T47D (cell line): ENCODE measurements at regions not wholly inside any gene's neighbourhood (a gene's known extent, or its start where the extent isn't known, plus 50 kb on each side); places are given as distances from the start of the nearest gene placed in this dataset.

ENCODE experiments used
- DNase-seq, 2 experiments: peaks; one replicate each; pipeline versions ENCODE4 v3.0.0 to v3.0.0-alpha.2; 2011 to 2012; ENCODE audit warnings: low read depth in 1 of 2, low spot score in 1 of 2
- JUND ChIP-seq: IDR thresholded peaks from 2 replicates; pipeline ENCODE4 v1.6.1; 2012; ENCODE audit warnings: low read depth
- in situ Hi-C: cut with HindIII; loops from 2 replicates; pipeline ENCODE4 v1.10.0; 2016; ENCODE audit warnings: low sequenced_read_pairs, low pct_unique_long_range_greater_than_20kb

- no peak for DNase-seq
- in situ Hi-C loops: no loop called here
- TF ChIP-seq JUND: no peak
Measured at GRCh38 chr14:94690896-94691659, 78.8 kb downstream of the GSC start.

GRCh38 chr14:94690486-94690885 lies 78.3 kb downstream of the SERPINA3 start:
- TF ChIP-seq JUND: no peak
- in situ Hi-C loops: no loop called here
- DNase-seq: no peak

DNA sequence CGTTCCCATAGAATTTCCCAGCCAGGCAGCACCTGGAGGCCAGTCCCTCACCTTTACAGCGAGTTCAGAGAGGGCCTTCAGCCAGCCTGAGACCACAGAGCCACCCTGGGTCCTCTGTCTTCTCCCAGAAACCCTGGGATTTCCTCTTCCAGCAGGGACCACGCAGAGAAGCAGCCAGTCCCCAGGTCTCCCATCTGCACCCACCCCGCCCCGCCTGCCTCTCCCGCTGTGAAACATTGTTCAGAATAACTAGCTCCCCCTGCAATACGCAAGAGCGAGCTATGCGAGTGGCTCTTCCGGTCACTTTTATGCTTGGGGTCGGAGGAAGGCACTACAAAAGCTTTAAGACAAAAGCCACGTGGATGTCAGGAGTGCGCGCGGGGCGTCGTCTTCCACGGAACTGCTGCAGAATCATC lies 77.8 kb downstream of the SERPINA3 start:
- in situ Hi-C loops: no loop called here
- no peak for DNase-seq
- no peak for TF ChIP-seq JUND

GRCh38 chr14:94689218-94689984 lies 77.2 kb downstream of the SERPINA3 start:
- peak; percentile 65 to 85 for DNase-seq
- in situ Hi-C loops: no loop called here
- no peak for TF ChIP-seq JUND

DNA sequence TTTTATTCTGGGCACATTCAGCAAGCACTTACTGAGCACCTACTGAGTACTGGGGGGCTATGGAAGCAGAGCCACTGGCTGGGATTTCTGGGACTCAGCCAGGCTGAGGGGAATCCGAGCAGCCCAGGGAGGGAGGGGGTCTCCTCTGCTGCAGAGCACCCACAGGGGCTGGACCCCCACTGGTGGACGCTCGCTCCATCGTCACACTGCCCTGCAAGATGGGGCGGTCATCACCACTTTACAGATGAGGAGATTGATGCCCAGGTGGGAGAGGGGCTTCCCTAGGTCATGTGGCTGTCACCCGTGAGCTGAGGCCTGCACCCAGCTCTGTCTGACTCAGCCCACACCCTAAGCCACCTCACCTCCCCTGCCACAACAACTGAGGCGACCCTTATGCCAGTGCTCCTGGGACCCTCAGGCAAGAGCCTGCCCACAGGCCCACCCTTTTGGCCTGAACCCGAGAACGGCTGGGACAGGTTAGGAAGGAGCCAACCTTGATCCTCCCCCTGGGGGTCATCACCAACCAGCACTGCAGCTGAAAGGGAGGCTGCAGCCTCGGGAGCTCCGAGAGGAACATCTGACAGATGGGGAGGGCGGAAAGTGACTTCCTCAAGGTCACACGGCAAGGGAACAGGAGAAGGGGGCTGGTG lies 74.4 kb downstream of the SERPINA3 start:
- in situ Hi-C loops: no loop called here
- no peak for TF ChIP-seq JUND

GRCh38 chr14:94685681-94686485 lies 73.7 kb downstream of the SERPINA3 start:
- no peak for DNase-seq
- TF ChIP-seq JUND: no peak
- in situ Hi-C loops: no loop called here

More for the DNA sequence above, 74.4 kb downstream of the SERPINA3 start:
- DNase-seq: no peak

- no peak for DNase-seq
- no peak for TF ChIP-seq JUND
- in situ Hi-C loops: no loop called here
Measured at GRCh38 chr14:94685166-94685581, 73.0 kb downstream of the SERPINA3 start.

GRCh38 chr14:94682736-94683135 lies 70.5 kb downstream of the SERPINA3 start:
- DNase-seq: no peak
- TF ChIP-seq JUND: no peak
- in situ Hi-C loops: no loop called here

GRCh38 chr14:94682061-94682516 lies 69.9 kb downstream of the SERPINA3 start:
- in situ Hi-C loops: no loop called here
- no peak for TF ChIP-seq JUND
- no peak for DNase-seq

DNA sequence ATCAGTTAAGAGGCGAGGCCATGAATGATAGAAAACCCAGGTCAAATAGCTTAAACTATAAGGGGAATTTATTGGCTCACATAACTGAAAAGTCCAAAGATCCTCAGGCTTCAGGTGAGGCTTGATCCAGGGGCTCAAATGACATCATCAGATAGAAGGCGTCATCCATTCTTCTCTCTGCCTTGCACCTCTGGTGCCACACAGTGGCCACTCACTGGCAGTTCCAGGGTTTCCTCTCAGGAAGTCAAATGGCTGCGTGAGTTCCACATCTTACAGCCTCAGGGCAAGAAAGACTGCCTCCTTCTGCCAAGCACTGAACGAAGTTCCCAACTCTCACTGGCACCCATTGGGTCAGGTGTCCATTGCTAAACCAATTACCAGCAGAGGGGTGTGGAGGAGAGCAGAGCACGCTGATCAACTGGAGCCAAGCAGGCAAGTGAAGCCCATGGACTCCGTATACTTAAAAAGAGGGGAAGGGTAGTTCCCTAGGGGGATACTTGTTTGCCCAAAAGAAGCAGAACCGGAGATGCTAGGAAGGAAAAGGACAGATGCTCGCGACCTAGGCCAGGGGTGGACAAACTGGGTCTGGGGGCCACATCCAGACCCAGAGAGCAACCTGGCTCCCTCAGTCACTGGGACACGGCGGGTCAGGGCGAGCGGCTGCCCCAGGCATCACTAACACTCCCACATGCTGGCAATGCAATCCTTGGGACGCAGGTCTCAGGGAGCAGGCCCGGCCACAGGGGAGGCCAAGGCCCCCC lies 69.3 kb downstream of the SERPINA3 start:
- TF ChIP-seq JUND: no peak
- in situ Hi-C loops: no loop called here
- DNase-seq: peak; percentile 53 to 85

DNA sequence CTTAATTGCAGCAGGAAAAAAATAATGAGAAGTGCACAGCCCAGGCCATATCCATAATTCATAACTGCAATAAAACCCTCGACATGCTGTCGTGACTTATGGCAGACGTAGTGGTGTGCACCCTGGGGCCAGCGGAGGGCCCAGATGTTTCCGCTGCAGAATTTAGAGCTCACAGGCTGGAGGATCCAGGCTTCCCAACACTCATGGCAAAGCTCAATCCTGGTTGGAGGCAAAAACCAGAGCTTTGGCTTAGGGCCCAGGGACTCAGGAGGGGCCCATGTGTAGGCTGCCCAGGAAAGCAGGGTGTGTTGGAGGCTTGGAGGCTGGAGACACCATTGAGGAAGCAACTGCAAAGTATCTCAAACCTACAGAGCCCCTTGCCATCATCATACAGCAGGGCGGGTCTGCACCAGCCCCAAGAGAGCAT lies 68.7 kb downstream of the SERPINA3 start:
- no peak for DNase-seq
- in situ Hi-C loops: no loop called here

More for the DNA sequence above, 68.7 kb downstream of the SERPINA3 start:
- no peak for TF ChIP-seq JUND
